A673 (cell line): ENCODE measurements at regions not wholly inside any gene's neighbourhood (a gene's known extent, or its start where the extent isn't known, plus 50 kb on each side); places are given as distances from the start of the nearest gene placed in this dataset.

Source experiments
- CTCF ChIP-seq: fragments of 300-800, 200-600 bp; sonication (generic); conservative IDR thresholded peaks from 2 replicates; pipeline ENCODE4 v1.5.1; 2017; ENCODE audit warnings: low read depth, mild to moderate bottlenecking, antibody characterized with exemption, low read length, moderate library complexity, mixed read lengths
- EZH2 ChIP-seq: fragments of 200-600 bp; sonication (generic); IDR thresholded peaks from 2 replicates; pipeline ENCODE4 v1.6.1; 2017; ENCODE audit warnings: borderline replicate concordance, low read depth, mild to moderate bottlenecking, mixed read lengths, antibody characterized with exemption, low read length; ENCODE audit not compliant: poor library complexity, severe bottlenecking

- TF ChIP-seq CTCF (no peak), EZH2 (no peak)
Observed at GRCh38 chr7:17233603-17234002, 64.8 kb upstream of the AHR start.
